Nephron progenitor cell (in vitro differentiated cells): ENCODE measurements at regions not wholly inside any gene's neighbourhood (a gene's known extent, or its start where the extent isn't known, plus 50 kb on each side); places are given as distances from the start of the nearest gene placed in this dataset.

Source experiments
- DNase-seq: peaks from one replicate; pipeline ENCODE4 v3.0.0; 2021
- H3K27ac Mint-ChIP-seq: 2 replicates; pipeline ENCODE4 v1.8.0; 2021; ENCODE audit warnings: mild to moderate bottlenecking, moderate library complexity, mixed read lengths
- H3K27me3 Mint-ChIP-seq: 2 replicates; pipeline ENCODE4 v1.8.0; 2021; ENCODE audit warnings: mild to moderate bottlenecking, low read depth, mixed read lengths; ENCODE audit not compliant: poor library complexity
- H3K36me3 Mint-ChIP-seq: 2 replicates; pipeline ENCODE4 v1.8.0; 2021; ENCODE audit warnings: low read depth, mixed read lengths
- H3K4me1 Mint-ChIP-seq: 2 replicates; pipeline ENCODE4 v1.8.0; 2021; ENCODE audit warnings: mixed read lengths
- H3K4me3 Mint-ChIP-seq: 2 replicates; pipeline ENCODE4 v1.8.0; 2021; ENCODE audit warnings: mild to moderate bottlenecking, moderate library complexity, mixed read lengths
- H3K9me3 Mint-ChIP-seq: 2 replicates; pipeline ENCODE4 v1.8.0; 2021; ENCODE audit warnings: mild to moderate bottlenecking, moderate library complexity, mixed read lengths
- CTCF ChIP-seq: fragments of 200-600 bp; sonication (generic); IDR thresholded peaks from 2 replicates; pipeline ENCODE4 v1.5.0; 2021; ENCODE audit warnings: antibody characterized with exemption

GRCh38 chr3:167936019-167936418 is 159.7 kb downstream of the GOLIM4 start:
- no peaks in the 10 kb centered on the region for H3K27me3 Mint-ChIP-seq
- H3K4me1 Mint-ChIP-seq, result no peaks in the 10 kb centered on the region
- no peak for TF ChIP-seq CTCF
- H3K9me3 Mint-ChIP-seq, result peaks cover 3% of the 10 kb centered on the region
- no peak for DNase-seq
- H3K27ac Mint-ChIP-seq, result no peak overlapping the region
- no peak overlapping the region for H3K4me3 Mint-ChIP-seq
- no peaks in the 10 kb centered on the region for H3K36me3 Mint-ChIP-seq

GRCh38 chr3:167930453-167930852 is 165.3 kb downstream of the GOLIM4 start:
- no peaks in the 10 kb centered on the region for H3K36me3 Mint-ChIP-seq
- H3K4me3 Mint-ChIP-seq, result no peak overlapping the region
- TF ChIP-seq CTCF, result no peak
- no peaks in the 10 kb centered on the region for H3K9me3 Mint-ChIP-seq
- H3K27ac Mint-ChIP-seq, result no peak overlapping the region
- H3K4me1 Mint-ChIP-seq, result peaks cover 8% of the 10 kb centered on the region
- no peak for DNase-seq
- H3K27me3 Mint-ChIP-seq, result no peaks in the 10 kb centered on the region

GRCh38 chr3:167929968-167930367 is 165.8 kb downstream of the GOLIM4 start:
- no peak for DNase-seq
- H3K36me3 Mint-ChIP-seq, result no peaks in the 10 kb centered on the region
- H3K27ac Mint-ChIP-seq, result peak overlapping the region; percentile 98
- no peak for TF ChIP-seq CTCF
- H3K4me3 Mint-ChIP-seq, result no peak overlapping the region
- H3K4me1 Mint-ChIP-seq, result peaks cover 8% of the 10 kb centered on the region
- H3K9me3 Mint-ChIP-seq, result no peaks in the 10 kb centered on the region
- no peaks in the 10 kb centered on the region for H3K27me3 Mint-ChIP-seq

- H3K9me3 Mint-ChIP-seq, result no peaks in the 10 kb centered on the region
- peaks cover 8% of the 10 kb centered on the region for H3K4me1 Mint-ChIP-seq
- no peak for DNase-seq
- no peaks in the 10 kb centered on the region for H3K36me3 Mint-ChIP-seq
- no peak overlapping the region for H3K4me3 Mint-ChIP-seq
- no peak overlapping the region for H3K27ac Mint-ChIP-seq
- no peaks in the 10 kb centered on the region for H3K27me3 Mint-ChIP-seq
- no peak for TF ChIP-seq CTCF
Observed at GRCh38 chr3:167928381-167928780, 167.3 kb downstream of the GOLIM4 start.

GRCh38 chr3:167920747-167921146 is 175.0 kb downstream of the GOLIM4 start:
- H3K36me3 Mint-ChIP-seq, result no peaks in the 10 kb centered on the region
- no peaks in the 10 kb centered on the region for H3K27me3 Mint-ChIP-seq
- H3K9me3 Mint-ChIP-seq, result no peaks in the 10 kb centered on the region
- no peak overlapping the region for H3K4me3 Mint-ChIP-seq
- no peak for DNase-seq
- no peak overlapping the region for H3K27ac Mint-ChIP-seq
- TF ChIP-seq CTCF, result no peak
- no peaks in the 10 kb centered on the region for H3K4me1 Mint-ChIP-seq

GRCh38 chr3:167919590-167919989 is 176.1 kb downstream of the GOLIM4 start:
- no peak for TF ChIP-seq CTCF
- H3K27me3 Mint-ChIP-seq, result no peaks in the 10 kb centered on the region
- H3K4me3 Mint-ChIP-seq, result no peak overlapping the region
- H3K4me1 Mint-ChIP-seq, result no peaks in the 10 kb centered on the region
- H3K27ac Mint-ChIP-seq, result no peak overlapping the region
- H3K9me3 Mint-ChIP-seq, result no peaks in the 10 kb centered on the region
- no peaks in the 10 kb centered on the region for H3K36me3 Mint-ChIP-seq
- no peak for DNase-seq
